HepG2 (cell line): ENCODE measurements at regions not wholly inside any gene's neighbourhood (a gene's known extent, or its start where the extent isn't known, plus 50 kb on each side); places are given as distances from the start of the nearest gene placed in this dataset.

Experiments
- BHLHE40 ChIP-seq: IDR thresholded peaks from 2 replicates; pipeline ENCODE4 v1.6.1; 2011; ENCODE audit warnings: low read length, improper control_type of control experiment
- FOXC1 ChIP-seq: sonication (generic); formaldehyde crosslinking; IDR thresholded peaks from 2 replicates; pipeline ENCODE4 v1.8.0; 2022; ENCODE audit warnings: mild to moderate bottlenecking, missing genetic modification reagents, borderline replicate concordance
- HNF4G ChIP-seq, 2 experiments: sonication (generic) in 1 of 2; formaldehyde crosslinking in 1 of 2; IDR thresholded peaks; 2 replicates each; pipeline versions ENCODE4 v1.4.0 to v1.6.1; 2011 to 2020; ENCODE audit warnings: borderline replicate concordance in 2 of 2, low read depth in 2 of 2, mild to moderate bottlenecking in 2 of 2, low read length in 1 of 2, missing genetic modification reagents in 1 of 2, moderate library complexity in 1 of 2
- MIXL1 ChIP-seq: IDR thresholded peaks from 2 replicates; pipeline ENCODE4 v1.6.1; 2016
- NR2F6 ChIP-seq, 2 experiments: IDR thresholded peaks; 2 replicates each; pipeline ENCODE4 v1.6.1; 2016; ENCODE audit warnings: antibody characterized with exemption in 1 of 2, mild to moderate bottlenecking in 1 of 2
- PHF5A ChIP-seq: IDR thresholded peaks from one replicate; pipeline ENCODE4 v1.6.1; 2018; ENCODE audit warnings: low read depth, missing genetic modification reagents; ENCODE audit not compliant: unreplicated experiment
- SATB2 ChIP-seq: sonication (generic); formaldehyde crosslinking; IDR thresholded peaks from 2 replicates; pipeline ENCODE4 v1.5.0; 2020; ENCODE audit warnings: missing genetic modification reagents
- TOPORS ChIP-seq: sonication (generic); formaldehyde crosslinking; IDR thresholded peaks from 2 replicates; pipeline ENCODE4 v1.8.0; 2023; ENCODE audit warnings: mild to moderate bottlenecking, missing genetic modification reagents
- ZNF264 ChIP-seq: sonication (generic); formaldehyde crosslinking; IDR thresholded peaks from 2 replicates; pipeline ENCODE4 v1.4.0; 2020; ENCODE audit warnings: missing genetic modification reagents
- ZNF354B ChIP-seq: sonication (generic); formaldehyde crosslinking; IDR thresholded peaks from 2 replicates; pipeline ENCODE4 v1.8.0; 2022; ENCODE audit warnings: mild to moderate bottlenecking, missing genetic modification reagents
- TF ChIP-seq, protein P1 (sequence below): IDR thresholded peaks from 2 replicates; pipeline ENCODE4 v1.6.1; 2016; ENCODE audit warnings: missing compliant biosample characterization, missing genetic modification reagents, borderline replicate concordance
- TF ChIP-seq, protein P2 (sequence below): sonication (generic); formaldehyde crosslinking; IDR thresholded peaks from 2 replicates; pipeline ENCODE4 v1.4.0; 2020; ENCODE audit warnings: mild to moderate bottlenecking, missing genetic modification reagents
- TF ChIP-seq, protein P3 (sequence below): sonication (generic); formaldehyde crosslinking; conservative IDR thresholded peaks from 2 replicates; pipeline ENCODE4 v1.8.0; 2022; ENCODE audit warnings: missing genetic modification reagents
- TF ChIP-seq, protein P4 (sequence below): sonication (generic); formaldehyde crosslinking; IDR thresholded peaks from 2 replicates; pipeline ENCODE4 v1.4.0; 2020; ENCODE audit warnings: missing genetic modification reagents, mild to moderate bottlenecking, borderline replicate concordance
- TF ChIP-seq, protein P5 (sequence below): sonication (generic); formaldehyde crosslinking; IDR thresholded peaks from 2 replicates; pipeline ENCODE4 v1.4.0; 2020; ENCODE audit warnings: missing genetic modification reagents, low read depth, mild to moderate bottlenecking, borderline replicate concordance
- TF ChIP-seq, protein P6 (sequence below): IDR thresholded peaks from 2 replicates; pipeline ENCODE4 v1.6.1; 2012; ENCODE audit warnings: low read depth, low read length, improper control_type of control experiment
- TF ChIP-seq, protein P7 (sequence below): IDR thresholded peaks from 2 replicates; pipeline ENCODE4 v1.6.1; 2016; ENCODE audit warnings: mild to moderate bottlenecking
- TF ChIP-seq, protein P8 (sequence below): sonication (generic); formaldehyde crosslinking; IDR thresholded peaks from 2 replicates; pipeline ENCODE4 v1.8.1; 2023; ENCODE audit warnings: mild to moderate bottlenecking, missing genetic modification reagents

DNA sequence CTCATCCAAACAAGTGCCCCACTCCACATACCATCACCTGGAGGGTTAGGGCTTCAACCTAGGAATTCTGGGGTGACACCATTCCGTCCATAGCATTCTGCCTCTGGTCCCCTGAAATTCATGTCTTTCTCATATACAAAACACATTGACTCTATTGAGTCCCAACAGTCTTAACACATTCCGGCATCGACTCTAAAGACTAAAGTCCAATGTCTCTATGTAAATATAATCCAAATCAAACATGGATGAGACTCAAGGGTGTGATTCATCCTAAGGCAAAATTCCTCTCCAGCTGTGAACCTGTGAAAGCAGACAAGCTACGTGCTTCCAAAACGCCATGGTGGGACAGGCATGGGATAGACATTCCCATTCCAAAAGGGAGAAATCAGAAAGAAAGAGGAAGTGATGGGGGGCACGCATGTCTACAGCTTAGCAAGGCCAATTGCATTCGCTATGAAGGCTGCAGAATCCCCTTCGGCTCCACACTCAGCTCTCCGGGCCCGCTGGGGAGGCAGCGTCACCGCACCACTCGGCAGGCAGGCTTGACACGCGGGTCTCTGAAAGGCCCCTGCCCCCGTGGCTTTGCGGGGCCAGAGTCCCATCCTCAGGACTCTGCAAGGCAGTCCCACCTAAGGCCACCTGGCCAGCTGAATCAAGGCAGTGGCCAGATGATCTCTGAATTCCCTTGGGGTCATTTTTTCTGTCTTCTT lies 53.2 kb downstream of the ADRA2C start (continued):
- TF ChIP-seq, protein P1, sequence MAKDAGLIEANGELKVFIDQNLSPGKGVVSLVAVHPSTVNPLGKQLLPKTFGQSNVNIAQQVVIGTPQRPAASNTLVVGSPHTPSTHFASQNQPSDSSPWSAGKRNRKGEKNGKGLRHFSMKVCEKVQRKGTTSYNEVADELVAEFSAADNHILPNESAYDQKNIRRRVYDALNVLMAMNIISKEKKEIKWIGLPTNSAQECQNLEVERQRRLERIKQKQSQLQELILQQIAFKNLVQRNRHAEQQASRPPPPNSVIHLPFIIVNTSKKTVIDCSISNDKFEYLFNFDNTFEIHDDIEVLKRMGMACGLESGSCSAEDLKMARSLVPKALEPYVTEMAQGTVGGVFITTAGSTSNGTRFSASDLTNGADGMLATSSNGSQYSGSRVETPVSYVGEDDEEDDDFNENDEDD (CRISPR knock-in tag): no peak
- TF ChIP-seq, protein P2, sequence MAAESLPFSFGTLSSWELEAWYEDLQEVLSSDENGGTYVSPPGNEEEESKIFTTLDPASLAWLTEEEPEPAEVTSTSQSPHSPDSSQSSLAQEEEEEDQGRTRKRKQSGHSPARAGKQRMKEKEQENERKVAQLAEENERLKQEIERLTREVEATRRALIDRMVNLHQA (CRISPR knock-in tag): no peak
- TF ChIP-seq TOPORS (no peak), ZNF264 (CRISPR knock-in tag) (peak; percentile 65; the same call in 1 of the 2 replicates), PHF5A (CRISPR knock-in tag) (peak; percentile 50), HNF4G (IDR thresholded peaks at IDR 0.05; ENCODE audit: borderline replicate concordance, low read depth, low read length) (peak; percentile 50; the same call in 1 of the 2 replicates), HNF4G (CRISPR knock-in tag; IDR thresholded peaks at IDR 0.05; ENCODE audit: borderline replicate concordance, low read depth) (no peak), ZNF354B (CRISPR knock-in tag) (no peak), NR2F6 (IDR thresholded peaks at IDR 0.05) (no peak), NR2F6 (CRISPR knock-in tag; IDR thresholded peaks at IDR 0.05) (no peak), FOXC1 (CRISPR knock-in tag) (no peak), BHLHE40 (no peak), SATB2 (CRISPR knock-in tag) (no peak), MIXL1 (CRISPR knock-in tag) (no peak)
- TF ChIP-seq, protein P3, sequence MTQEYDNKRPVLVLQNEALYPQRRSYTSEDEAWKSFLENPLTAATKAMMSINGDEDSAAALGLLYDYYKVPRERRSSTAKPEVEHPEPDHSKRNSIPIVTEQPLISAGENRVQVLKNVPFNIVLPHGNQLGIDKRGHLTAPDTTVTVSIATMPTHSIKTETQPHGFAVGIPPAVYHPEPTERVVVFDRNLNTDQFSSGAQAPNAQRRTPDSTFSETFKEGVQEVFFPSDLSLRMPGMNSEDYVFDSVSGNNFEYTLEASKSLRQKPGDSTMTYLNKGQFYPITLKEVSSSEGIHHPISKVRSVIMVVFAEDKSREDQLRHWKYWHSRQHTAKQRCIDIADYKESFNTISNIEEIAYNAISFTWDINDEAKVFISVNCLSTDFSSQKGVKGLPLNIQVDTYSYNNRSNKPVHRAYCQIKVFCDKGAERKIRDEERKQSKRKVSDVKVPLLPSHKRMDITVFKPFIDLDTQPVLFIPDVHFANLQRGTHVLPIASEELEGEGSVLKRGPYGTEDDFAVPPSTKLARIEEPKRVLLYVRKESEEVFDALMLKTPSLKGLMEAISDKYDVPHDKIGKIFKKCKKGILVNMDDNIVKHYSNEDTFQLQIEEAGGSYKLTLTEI: no peak
- TF ChIP-seq, protein P4, sequence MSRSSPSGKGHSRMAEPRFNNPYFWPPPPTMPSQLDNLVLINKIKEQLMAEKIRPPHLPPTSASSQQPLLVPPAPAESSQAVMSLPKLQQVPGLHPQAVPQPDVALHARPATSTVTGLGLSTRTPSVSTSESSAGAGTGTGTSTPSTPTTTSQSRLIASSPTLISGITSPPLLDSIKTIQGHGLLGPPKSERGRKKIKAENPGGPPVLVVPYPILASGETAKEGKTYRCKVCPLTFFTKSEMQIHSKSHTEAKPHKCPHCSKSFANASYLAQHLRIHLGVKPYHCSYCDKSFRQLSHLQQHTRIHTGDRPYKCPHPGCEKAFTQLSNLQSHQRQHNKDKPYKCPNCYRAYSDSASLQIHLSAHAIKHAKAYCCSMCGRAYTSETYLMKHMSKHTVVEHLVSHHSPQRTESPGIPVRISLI (CRISPR knock-in tag): no peak
- TF ChIP-seq, protein P5, sequence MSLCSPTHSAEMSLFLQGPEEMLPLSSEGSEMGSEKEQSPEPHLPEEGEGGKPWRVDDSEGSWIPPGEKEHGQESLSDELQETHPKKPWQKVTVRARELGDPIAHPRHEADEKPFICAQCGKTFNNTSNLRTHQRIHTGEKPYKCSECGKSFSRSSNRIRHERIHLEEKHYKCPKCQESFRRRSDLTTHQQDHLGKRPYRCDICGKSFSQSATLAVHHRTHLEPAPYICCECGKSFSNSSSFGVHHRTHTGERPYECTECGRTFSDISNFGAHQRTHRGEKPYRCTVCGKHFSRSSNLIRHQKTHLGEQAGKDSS (CRISPR knock-in tag): no peak
- TF ChIP-seq, protein P6, sequence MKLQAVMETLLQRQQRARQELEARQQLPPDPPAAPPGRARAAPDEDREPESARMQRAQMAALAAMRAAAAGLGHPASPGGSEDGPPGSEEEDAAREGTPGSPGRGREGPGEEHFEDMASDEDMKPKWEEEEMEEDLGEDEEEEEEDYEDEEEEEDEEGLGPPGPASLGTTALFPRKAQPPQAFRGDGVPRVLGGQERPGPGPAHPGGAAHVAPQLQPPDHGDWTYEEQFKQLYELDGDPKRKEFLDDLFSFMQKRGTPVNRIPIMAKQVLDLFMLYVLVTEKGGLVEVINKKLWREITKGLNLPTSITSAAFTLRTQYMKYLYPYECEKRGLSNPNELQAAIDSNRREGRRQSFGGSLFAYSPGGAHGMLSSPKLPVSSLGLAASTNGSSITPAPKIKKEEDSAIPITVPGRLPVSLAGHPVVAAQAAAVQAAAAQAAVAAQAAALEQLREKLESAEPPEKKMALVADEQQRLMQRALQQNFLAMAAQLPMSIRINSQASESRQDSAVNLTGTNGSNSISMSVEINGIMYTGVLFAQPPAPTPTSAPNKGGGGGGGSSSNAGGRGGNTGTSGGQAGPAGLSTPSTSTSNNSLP: peak; percentile 87
- TF ChIP-seq, protein P7, sequence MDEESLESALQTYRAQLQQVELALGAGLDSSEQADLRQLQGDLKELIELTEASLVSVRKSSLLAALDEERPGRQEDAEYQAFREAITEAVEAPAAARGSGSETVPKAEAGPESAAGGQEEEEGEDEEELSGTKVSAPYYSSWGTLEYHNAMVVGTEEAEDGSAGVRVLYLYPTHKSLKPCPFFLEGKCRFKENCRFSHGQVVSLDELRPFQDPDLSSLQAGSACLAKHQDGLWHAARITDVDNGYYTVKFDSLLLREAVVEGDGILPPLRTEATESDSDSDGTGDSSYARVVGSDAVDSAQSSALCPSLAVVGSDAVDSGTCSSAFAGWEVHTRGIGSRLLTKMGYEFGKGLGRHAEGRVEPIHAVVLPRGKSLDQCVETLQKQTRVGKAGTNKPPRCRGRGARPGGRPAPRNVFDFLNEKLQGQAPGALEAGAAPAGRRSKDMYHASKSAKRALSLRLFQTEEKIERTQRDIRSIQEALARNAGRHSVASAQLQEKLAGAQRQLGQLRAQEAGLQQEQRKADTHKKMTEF (CRISPR knock-in tag): 0 out of 2 replicates have a peak, but pooled peaks have one; percentile 21
- TF ChIP-seq, protein P8, sequence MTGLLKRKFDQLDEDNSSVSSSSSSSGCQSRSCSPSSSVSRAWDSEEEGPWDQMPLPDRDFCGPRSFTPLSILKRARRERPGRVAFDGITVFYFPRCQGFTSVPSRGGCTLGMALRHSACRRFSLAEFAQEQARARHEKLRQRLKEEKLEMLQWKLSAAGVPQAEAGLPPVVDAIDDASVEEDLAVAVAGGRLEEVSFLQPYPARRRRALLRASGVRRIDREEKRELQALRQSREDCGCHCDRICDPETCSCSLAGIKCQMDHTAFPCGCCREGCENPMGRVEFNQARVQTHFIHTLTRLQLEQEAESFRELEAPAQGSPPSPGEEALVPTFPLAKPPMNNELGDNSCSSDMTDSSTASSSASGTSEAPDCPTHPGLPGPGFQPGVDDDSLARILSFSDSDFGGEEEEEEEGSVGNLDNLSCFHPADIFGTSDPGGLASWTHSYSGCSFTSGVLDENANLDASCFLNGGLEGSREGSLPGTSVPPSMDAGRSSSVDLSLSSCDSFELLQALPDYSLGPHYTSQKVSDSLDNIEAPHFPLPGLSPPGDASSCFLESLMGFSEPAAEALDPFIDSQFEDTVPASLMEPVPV: no peak
